ENCODE measurements at regions not wholly inside any gene's neighbourhood (a gene's known extent, or its start where the extent isn't known, plus 50 kb on each side); places are given as distances from the start of the nearest gene placed in this dataset.

GRCh38 chr15:39022532-39023305 lies 458.1 kb upstream of the RASGRP1 start:
- H3K4me3 ChIP-seq = no peak overlapping the region
- in situ Hi-C loops (cut with MboI) = no loop called here
- 87% methylated on average over 4 of the region's 4 CpGs for WGBS, 2 experiments (ENCODE audit: low coverage in 1 of 2, low lambda C conversion rate in 2 of 2, missing lambda C conversion rate in 2 of 2)

GRCh38 chr15:39025321-39025720 lies 460.7 kb upstream of the RASGRP1 start:
- H3K79me2 ChIP-seq (ENCODE audit: insufficient read depth) = no peaks in the 10 kb centered on the region
- H2AFZ ChIP-seq = no peak overlapping the region
- no peaks in the 10 kb centered on the region for H3K27me3 ChIP-seq (replicated peaks; ENCODE audit: insufficient read depth)
- TF ChIP-seq EZH2 (IDR thresholded peaks at IDR 0.05; ENCODE audit: insufficient read depth, poor library complexity, severe bottlenecking) (no peak), EZH2phosphoT487 (IDR thresholded peaks at IDR 0.05; ENCODE audit: insufficient read depth, low read depth) (no peak)
- H3K27ac ChIP-seq = no peak overlapping the region
- in situ Hi-C loops (cut with MboI) = no loop called here
- no peak overlapping the region for H3K9ac ChIP-seq
- H4K20me1 ChIP-seq (ENCODE audit: insufficient read depth) = no peaks in the 10 kb centered on the region
- no peak overlapping the region for H3K4me2 ChIP-seq (ENCODE audit: unreplicated experiment)
- WGBS, 2 experiments (ENCODE audit: low coverage in 1 of 2, low lambda C conversion rate in 2 of 2, missing lambda C conversion rate in 2 of 2) = 73 to 74% methylated on average over 4 of the region's 4 CpGs
- no peaks in the 10 kb centered on the region for H3K36me3 ChIP-seq (ENCODE audit: low read depth)
- no peaks in the 10 kb centered on the region for H3K9me3 ChIP-seq (ENCODE audit: low read depth)
- H3K4me1 ChIP-seq (ENCODE audit: insufficient read depth) = peaks cover 20% of the 10 kb centered on the region; the same call in 1 of the 2 replicates
- no peaks in the 10 kb centered on the region for H3K9me2 ChIP-seq (ENCODE audit: insufficient read depth)
- no peak overlapping the region for H3K4me3 ChIP-seq
- H3F3A ChIP-seq (ENCODE audit: insufficient read depth) = peaks cover 15% of the 10 kb centered on the region; the same call in 1 of the 2 replicates
- DNase-seq = peak; percentile 24

More at GRCh38 chr15:39022532-39023305, 458.1 kb upstream of the RASGRP1 start:
- Histone ChIP-seq H3K4me2 (ENCODE audit: unreplicated experiment) (no peak overlapping the region), H2AFZ (no peak overlapping the region), H3K27ac (no peak overlapping the region), H3F3A (ENCODE audit: insufficient read depth) (peaks cover 7% of the 10 kb centered on the region; the same call in 1 of the 2 replicates), H3K9me3 (ENCODE audit: low read depth) (no peaks in the 10 kb centered on the region), H3K9me2 (ENCODE audit: insufficient read depth) (no peaks in the 10 kb centered on the region), H3K9ac (no peak overlapping the region), H3K27me3 (replicated peaks; ENCODE audit: insufficient read depth) (no peaks in the 10 kb centered on the region), H3K4me1 (ENCODE audit: insufficient read depth) (peaks cover 12% of the 10 kb centered on the region; the same call in 1 of the 2 replicates), H4K20me1 (ENCODE audit: insufficient read depth) (no peaks in the 10 kb centered on the region), H3K79me2 (ENCODE audit: insufficient read depth) (no peaks in the 10 kb centered on the region), H3K36me3 (ENCODE audit: low read depth) (no peaks in the 10 kb centered on the region)
- no peak for DNase-seq
- no peak for TF ChIP-seq EZH2 (IDR thresholded peaks at IDR 0.05; ENCODE audit: insufficient read depth, poor library complexity, severe bottlenecking)
- TF ChIP-seq EZH2phosphoT487 (IDR thresholded peaks at IDR 0.05; ENCODE audit: insufficient read depth, low read depth) = no peak

- H3K9me2 ChIP-seq (ENCODE audit: insufficient read depth) = no peaks in the 10 kb centered on the region
- in situ Hi-C loops (cut with MboI) = no loop called here
- no peak overlapping the region for H3K9ac ChIP-seq
- H3K4me3 ChIP-seq = no peak overlapping the region
- H3K79me2 ChIP-seq (ENCODE audit: insufficient read depth) = no peaks in the 10 kb centered on the region
- H3K9me3 ChIP-seq (ENCODE audit: low read depth) = no peaks in the 10 kb centered on the region
- no peaks in the 10 kb centered on the region for H4K20me1 ChIP-seq (ENCODE audit: insufficient read depth)
- 100% methylated on average over 1 of the region's 1 CpG for WGBS, 2 experiments (ENCODE audit: low coverage in 1 of 2, low lambda C conversion rate in 2 of 2, missing lambda C conversion rate in 2 of 2)
- TF ChIP-seq EZH2phosphoT487 (IDR thresholded peaks at IDR 0.05; ENCODE audit: insufficient read depth, low read depth) (no peak), EZH2 (IDR thresholded peaks at IDR 0.05; ENCODE audit: insufficient read depth, poor library complexity, severe bottlenecking) (no peak)
- no peak for DNase-seq
- H3K4me1 ChIP-seq (ENCODE audit: insufficient read depth) = peaks cover 20% of the 10 kb centered on the region; the same call in 1 of the 2 replicates
- no peak overlapping the region for H2AFZ ChIP-seq
- H3K36me3 ChIP-seq (ENCODE audit: low read depth) = no peaks in the 10 kb centered on the region
- H3K4me2 ChIP-seq (ENCODE audit: unreplicated experiment) = no peak overlapping the region
- no peak overlapping the region for H3K27ac ChIP-seq
- peaks cover 18% of the 10 kb centered on the region; the same call in 1 of the 2 replicates for H3F3A ChIP-seq (ENCODE audit: insufficient read depth)
- H3K27me3 ChIP-seq (replicated peaks; ENCODE audit: insufficient read depth) = no peaks in the 10 kb centered on the region
Observed at GRCh38 chr15:39025881-39026280, 461.3 kb upstream of the RASGRP1 start.

GRCh38 chr15:39028069-39028468 lies 463.5 kb upstream of the RASGRP1 start:
- no peaks in the 10 kb centered on the region for H3K27me3 ChIP-seq (replicated peaks; ENCODE audit: insufficient read depth)
- no peak for TF ChIP-seq EZH2 (IDR thresholded peaks at IDR 0.05; ENCODE audit: insufficient read depth, poor library complexity, severe bottlenecking)
- TF ChIP-seq EZH2phosphoT487 (IDR thresholded peaks at IDR 0.05; ENCODE audit: insufficient read depth, low read depth) = no peak
- WGBS, 2 experiments (ENCODE audit: low coverage in 1 of 2, low lambda C conversion rate in 2 of 2, missing lambda C conversion rate in 2 of 2) = 16 to 20% methylated on average over 3 of the region's 3 CpGs
- H3K4me2 ChIP-seq (ENCODE audit: unreplicated experiment) = no peak overlapping the region
- 0 out of 2 replicates have a peak overlapping the region, but pooled peaks have one; percentile 3 for H2AFZ ChIP-seq
- no peaks in the 10 kb centered on the region for H3K9me3 ChIP-seq (ENCODE audit: low read depth)
- H3K79me2 ChIP-seq (ENCODE audit: insufficient read depth) = no peaks in the 10 kb centered on the region
- no peaks in the 10 kb centered on the region for H4K20me1 ChIP-seq (ENCODE audit: insufficient read depth)
- H3K9ac ChIP-seq = no peak overlapping the region
- peaks cover 18% of the 10 kb centered on the region; the same call in 1 of the 2 replicates for H3F3A ChIP-seq (ENCODE audit: insufficient read depth)
- H3K4me1 ChIP-seq (ENCODE audit: insufficient read depth) = peaks cover 20% of the 10 kb centered on the region; the same call in 1 of the 2 replicates
- in situ Hi-C loops (cut with MboI) = no loop called here
- no peaks in the 10 kb centered on the region for H3K36me3 ChIP-seq (ENCODE audit: low read depth)
- no peak overlapping the region for H3K4me3 ChIP-seq
- no peak overlapping the region for H3K27ac ChIP-seq
- DNase-seq = peak; percentile 86
- H3K9me2 ChIP-seq (ENCODE audit: insufficient read depth) = no peaks in the 10 kb centered on the region
